K562 (cell line): ENCODE measurements at regions not wholly inside any gene's neighbourhood (a gene's known extent, or its start where the extent isn't known, plus 50 kb on each side); places are given as distances from the start of the nearest gene placed in this dataset.
A peak's percentile ranks its signal among the peaks of the same experiment; 100 is the strongest.
"Not testable (repeated sequence)": the region's sequence is repeated elsewhere in the genome, so short reads cannot be mapped to it uniquely, and the experiment has no call there.

Experiments
- ATAC-seq: fragments of 200-7000 bp; cut with Tn5 transposase; 3 replicates; pipeline ENCODE4 v1.9.1; 2020; ENCODE audit warnings: moderate library complexity
- BruUV-seq: library from RNA; stranded (reverse); fragments of 400-500 nt; replicated peaks from 2 replicates; lab custom pipeline; 2021; lab: Mats Ljungman, UMichigan
- CTCF ChIA-PET: fragments of 300-600 bp; formaldehyde crosslinking; extraction: SDS; loops from one replicate; lab custom pipeline; 2021; ENCODE audit warnings: low intra/inter-chr PET ratio; lab: Yijun Ruan, JAX
- POLR2A ChIA-PET: fragments of 300-600, 350-650 bp; sonication (Branson Sonifier 250); formaldehyde crosslinking; extraction: SDS; loops from one replicate; lab custom pipeline; 2021; ENCODE audit warnings: antibody characterized with exemption, inconsistent platforms; lab: Yijun Ruan, JAX
- DNase-seq, 4 experiments: peaks; one replicate each; pipeline versions ENCODE4 v3.0.0 to v3.0.0-alpha.2; 2011 to 2018; ENCODE audit warnings: low spot score in 3 of 4, mixed read lengths in 3 of 4; ENCODE audit errors: extremely low read depth in 1 of 4
- FAIRE-seq: peaks from 2 replicates; lab custom pipeline; 2011; peaks lifted over from hg19 to GRCh38; lab: Jason Lieb, UNC
- H2AFZ ChIP-seq: 2 replicates; pipeline ENCODE4 v1.6.0; 2011; ENCODE audit warnings: low read depth, low read length, control low read depth, inconsistent platforms
- H3K27ac ChIP-seq: fragments of 200-600 bp; 3 replicates; pipeline ENCODE4 v1.8.0; 2011; ENCODE audit warnings: low read depth, mild to moderate bottlenecking, control low read depth, inconsistent platforms, low read length, moderate library complexity, mixed read lengths; ENCODE audit errors: extremely low read depth
- H3K27me3 ChIP-seq, 2 experiments: fragments of 300-600 bp in 1 of 2; 2 replicates in 1 of 2; 3 replicates in 1 of 2; pipeline versions ENCODE4 v1.6.0 to v1.8.0; 2011; ENCODE audit warnings: inconsistent platforms in 2 of 2, low read length in 2 of 2, mild to moderate bottlenecking in 1 of 2, mixed read lengths in 1 of 2, moderate library complexity in 1 of 2; ENCODE audit not compliant: control insufficient read depth in 2 of 2, insufficient read depth in 2 of 2
- H3K36me3 ChIP-seq: fragments of 300-600 bp; 3 replicates; pipeline ENCODE4 v1.8.0; 2011; ENCODE audit warnings: mild to moderate bottlenecking, low read length, inconsistent platforms; ENCODE audit not compliant: control insufficient read depth, insufficient read depth
- H3K4me1 ChIP-seq, 2 experiments: fragments of 200-600 bp in 1 of 2; replicated peaks in 1 of 2; 2 replicates in 1 of 2; 3 replicates in 1 of 2; pipeline versions ENCODE4 v1.5.1 to v1.8.0; 2011; ENCODE audit warnings: inconsistent platforms in 2 of 2, low read length in 2 of 2, mild to moderate bottlenecking in 1 of 2, mixed read lengths in 1 of 2, moderate library complexity in 1 of 2; ENCODE audit not compliant: control insufficient read depth in 2 of 2, insufficient read depth in 2 of 2
- H3K4me2 ChIP-seq: 2 replicates; pipeline ENCODE4 v1.6.1; 2011; ENCODE audit warnings: low read length, control low read depth, inconsistent platforms, mixed read lengths; ENCODE audit not compliant: insufficient read depth
- H3K4me3 ChIP-seq: fragments of 200-600 bp; sonication (generic), shearing (Covaris generic); 2 replicates; pipeline ENCODE4 v1.5.1; 2016; ENCODE audit warnings: control low read depth, inconsistent platforms
- H3K79me2 ChIP-seq: fragments of 200-600 bp; 3 replicates; pipeline ENCODE4 v1.8.0; 2011; ENCODE audit warnings: low read length, inconsistent platforms; ENCODE audit not compliant: control insufficient read depth, insufficient read depth
- H3K9ac ChIP-seq, 2 experiments: 2 replicates each; pipeline versions ENCODE4 v1.6.0 to v1.6.1; 2011; ENCODE audit warnings: low read depth in 2 of 2, low read length in 2 of 2, control low read depth in 1 of 2, inconsistent platforms in 1 of 2, mild to moderate bottlenecking in 1 of 2, mixed read lengths in 1 of 2; ENCODE audit not compliant: insufficient read depth in 1 of 2
- H3K9me1 ChIP-seq: one replicate; pipeline ENCODE4 v1.6.0; 2011; ENCODE audit warnings: inconsistent platforms, mild to moderate bottlenecking, low read length, moderate library complexity; ENCODE audit not compliant: control insufficient read depth, insufficient read depth
- H3K9me3 ChIP-seq: replicated peaks from 2 replicates; pipeline ENCODE4 v1.5.1; 2011; ENCODE audit warnings: low read depth, low read length, inconsistent platforms; ENCODE audit not compliant: control insufficient read depth, insufficient read depth
- H4K20me1 ChIP-seq: replicated peaks from 2 replicates; pipeline ENCODE4 v1.6.1; 2011; ENCODE audit warnings: low read length, inconsistent platforms, mixed read lengths; ENCODE audit not compliant: control insufficient read depth, insufficient read depth
- KDM1A ChIP-seq, 2 experiments: fragments of 450-650 bp; IDR thresholded peaks; 2 replicates each; pipeline ENCODE4 v1.6.1; 2016; ENCODE audit warnings: mild to moderate bottlenecking in 2 of 2
- RFX1 ChIP-seq: fragments of 450-650 bp; IDR thresholded peaks from 2 replicates; pipeline ENCODE4 v1.6.1; 2016; ENCODE audit warnings: mild to moderate bottlenecking, moderate library complexity
- RNF2 ChIP-seq: sonication (generic); IDR thresholded peaks from 2 replicates; pipeline ENCODE4 v1.6.1; 2016
- STAT5A ChIP-seq: IDR thresholded peaks from 2 replicates; pipeline ENCODE4 v1.6.1; 2012; ENCODE audit warnings: low read length, inconsistent platforms, borderline replicate concordance
- ZC3H11A ChIP-seq: IDR thresholded peaks from 2 replicates; pipeline ENCODE4 v1.6.1; 2012; ENCODE audit warnings: low read depth, low read length, improper control_type of control experiment
- ZNF324 ChIP-seq: fragments of 250-450 bp; sonication (Bioruptor Pico); IDR thresholded peaks from 2 replicates; pipeline ENCODE4 v1.4.0; 2020; ENCODE audit warnings: mild to moderate bottlenecking
- ZNF407 ChIP-seq: fragments of 450-650 bp; IDR thresholded peaks from 2 replicates; pipeline ENCODE4 v1.6.1; 2016; ENCODE audit warnings: low read depth
- WGBS: fragments of 100-300 bp; shearing (Covaris generic); methylation state at CpG from one replicate; pipeline ENCODE4 v1.1.6; 2016; ENCODE audit warnings: low coverage, mixed read lengths; ENCODE audit not compliant: insufficient coverage; ENCODE audit errors: missing lambda C conversion rate; 5-methylcytosine and 5-hydroxymethylcytosine counted together
- in situ Hi-C: fragments of 300-500 bp; cut with MboI; formaldehyde crosslinking; loops from 4 replicates; pipeline ENCODE4 v1.15.0; 2018; ENCODE audit warnings: inconsistent platforms, mixed read lengths
- intact Hi-C: fragments of 100-400 bp; cut with micrococcal nuclease; formaldehyde crosslinking; loops from 2 replicates; pipeline ENCODE4 v1.14.2; 2022

DNA sequence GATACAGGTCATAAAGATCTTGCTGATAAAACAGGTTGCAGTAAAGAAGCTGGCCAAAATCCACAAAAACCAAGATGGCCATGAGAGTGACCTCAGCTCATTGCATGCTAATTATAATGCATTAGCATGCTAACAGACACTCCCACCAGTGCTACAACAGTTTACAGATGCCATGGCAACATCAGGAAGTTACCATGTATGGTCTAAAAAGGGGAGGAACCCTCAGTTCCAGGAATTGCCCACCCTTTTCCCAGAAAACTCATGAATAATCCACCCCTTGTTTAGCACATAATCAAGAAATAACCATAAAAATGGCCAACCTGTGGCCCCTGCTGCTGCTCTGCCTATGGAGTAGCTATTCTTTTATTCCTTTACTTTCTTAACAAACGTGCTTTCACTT, 284.2 kb downstream of the MED10 start:
- FAIRE-seq: not testable (repeated sequence)
- 0% methylated on average over 1 of the region's 1 CpG for WGBS

GRCh38 chr5:6090838-6091237, 287.5 kb downstream of the MED10 start:
- CTCF ChIA-PET: no interaction called here
- in situ Hi-C loops: no loop called here
- no peak for ATAC-seq

More for the DNA sequence above, 284.2 kb downstream of the MED10 start:
- H3K27me3 ChIP-seq, ATAC-seq, BruUV-seq, H3K9ac ChIP-seq, H3K4me1 ChIP-seq, H4K20me1 ChIP-seq, H3K9me1 ChIP-seq, H3K9me3 ChIP-seq, H3K79me2 ChIP-seq, H3K4me3 ChIP-seq, H3K36me3 ChIP-seq, intact Hi-C loops, H3K27ac ChIP-seq, DNase-seq, in situ Hi-C loops, H3K4me2 ChIP-seq, H2AFZ ChIP-seq, CTCF ChIA-PET: not testable (repeated sequence)
- TF ChIP-seq RFX1: peak; percentile 60
- peak; percentile 37; the same call in 1 of the 2 replicates for TF ChIP-seq STAT5A
- POLR2A ChIA-PET: interaction anchor here (1.0 kb wide), 1 partner anchor 12 kb away, joined by 4 read pairs; no protein-coding TSS in a partner anchor

More at GRCh38 chr5:6090838-6091237, 287.5 kb downstream of the MED10 start:
- no peak overlapping the region for H3K4me2 ChIP-seq
- H3K9ac ChIP-seq: no peak overlapping the region
- H3K36me3 ChIP-seq: no peaks in the 10 kb centered on the region
- H3K27ac ChIP-seq: no peak overlapping the region
- POLR2A ChIA-PET: no interaction called here
- TF ChIP-seq RNF2: no peak
- TF ChIP-seq ZC3H11A: no peak
- no peak for TF ChIP-seq KDM1A (IDR thresholded peaks at IDR 0.05)
- no peak for TF ChIP-seq ZNF407
- no peak for TF ChIP-seq ZNF324
- H3K79me2 ChIP-seq: no peaks in the 10 kb centered on the region
- no peaks in the 10 kb centered on the region for H3K9me3 ChIP-seq
- intact Hi-C loops: no loop called here
- no peaks in the 10 kb centered on the region for H3K4me1 ChIP-seq
- FAIRE-seq (no peak), DNase-seq (no peak)
- H4K20me1 ChIP-seq: no peaks in the 10 kb centered on the region
- no peak overlapping the region for H3K4me3 ChIP-seq
- peaks cover 0 to 9% of the 10 kb centered on the region in 2 experiments; a peak in 2 of 5 replicates for H3K27me3 ChIP-seq
- no peaks in the 10 kb centered on the region for H3K9me1 ChIP-seq
- H2AFZ ChIP-seq: no peak overlapping the region
- no TSS peak for BruUV-seq
- 0% methylated on average over 1 of the region's 1 CpG for WGBS
